Epithelial cell of prostate (primary cell): ENCODE measurements at regions not wholly inside any gene's neighbourhood (a gene's known extent, or its start where the extent isn't known, plus 50 kb on each side); places are given as distances from the start of the nearest gene placed in this dataset.
"Not testable (repeated sequence)": the region's sequence is repeated elsewhere in the genome, so short reads cannot be mapped to it uniquely, and the experiment has no call there.

Experiments
- DNase-seq: peaks from one replicate; pipeline ENCODE4 v3.0.0-alpha.2; 2011; ENCODE audit warnings: low read depth, low spot score
- H3K27ac ChIP-seq: fragments of 450-650 bp; 2 replicates; pipeline ENCODE4 v1.5.1; 2017; ENCODE audit warnings: mild to moderate bottlenecking

- DNase-seq: no peak
Measured at GRCh38 chr4:66785479-66785878, 759.8 kb downstream of the CENPC start.

GRCh38 chr4:66782751-66783150, 762.6 kb downstream of the CENPC start:
- H3K27ac ChIP-seq, DNase-seq: not testable (repeated sequence)

More at GRCh38 chr4:66785479-66785878, 759.8 kb downstream of the CENPC start:
- H3K27ac ChIP-seq: no peak overlapping the region

GRCh38 chr4:66777097-66777496, 768.2 kb downstream of the CENPC start:
- H3K27ac ChIP-seq: no peak overlapping the region
- no peak for DNase-seq

GRCh38 chr4:66769441-66769840, 775.9 kb downstream of the CENPC start:
- H3K27ac ChIP-seq: no peak overlapping the region
- DNase-seq: no peak

GRCh38 chr4:66767442-66767841, 777.9 kb downstream of the CENPC start:
- DNase-seq: no peak
- no peak overlapping the region for H3K27ac ChIP-seq

GRCh38 chr4:66766557-66766956, 778.7 kb downstream of the CENPC start:
- DNase-seq: no peak
- H3K27ac ChIP-seq: no peak overlapping the region

GRCh38 chr4:66750273-66750672, 795.0 kb downstream of the CENPC start:
- DNase-seq: peak; percentile 26
- peak overlapping the region; percentile 65 for H3K27ac ChIP-seq

GRCh38 chr4:66746918-66747317, 798.4 kb downstream of the CENPC start:
- not testable (repeated sequence) for H3K27ac ChIP-seq, DNase-seq

- peak overlapping the region; percentile 32 for H3K27ac ChIP-seq
- peak; percentile 86 for DNase-seq
Measured at GRCh38 chr4:66741081-66741480, 804.2 kb downstream of the CENPC start.

- H3K27ac ChIP-seq: no peak overlapping the region
- DNase-seq: no peak
Measured at GRCh38 chr4:66736606-66737005, 808.7 kb downstream of the CENPC start.

- no peak overlapping the region for H3K27ac ChIP-seq
- DNase-seq: no peak
Measured at GRCh38 chr4:66728280-66728679, 817.0 kb downstream of the CENPC start.

- H3K27ac ChIP-seq, DNase-seq: not testable (repeated sequence)
Measured at GRCh38 chr4:66712301-66712921, 832.9 kb downstream of the CENPC start.

- DNase-seq: no peak
Measured at GRCh38 chr4:66704243-66704642, 841.1 kb downstream of the CENPC start.

GRCh38 chr4:66694739-66695138, 850.6 kb downstream of the CENPC start:
- no peak overlapping the region for H3K27ac ChIP-seq
- DNase-seq: no peak

More at GRCh38 chr4:66704243-66704642, 841.1 kb downstream of the CENPC start:
- no peak overlapping the region for H3K27ac ChIP-seq

- H3K27ac ChIP-seq: no peak overlapping the region
- no peak for DNase-seq
Measured at GRCh38 chr4:66693694-66694093, 851.6 kb downstream of the CENPC start.

- H3K27ac ChIP-seq: no peak overlapping the region
- DNase-seq: no peak
Measured at GRCh38 chr4:66691101-66691500, 854.2 kb downstream of the CENPC start.

GRCh38 chr4:66688674-66689073, 856.6 kb downstream of the CENPC start:
- no peak overlapping the region for H3K27ac ChIP-seq
- no peak for DNase-seq

- DNase-seq: no peak
- no peak overlapping the region for H3K27ac ChIP-seq
Measured at GRCh38 chr4:66687459-66687858, 857.8 kb downstream of the CENPC start.

- DNase-seq: no peak
- H3K27ac ChIP-seq: no peak overlapping the region
Measured at GRCh38 chr4:66681962-66682361, 863.3 kb downstream of the CENPC start.

- DNase-seq: no peak
- H3K27ac ChIP-seq: no peak overlapping the region
Measured at GRCh38 chr4:66667249-66667648, 878.1 kb downstream of the CENPC start.

- H3K27ac ChIP-seq: no peak overlapping the region
- no peak for DNase-seq
Measured at GRCh38 chr4:66662620-66663019, 882.7 kb downstream of the CENPC start.

- no peak for DNase-seq
- no peak overlapping the region for H3K27ac ChIP-seq
Measured at GRCh38 chr4:66658809-66659208, 886.5 kb downstream of the CENPC start.
